ENCODE measurements at regions not wholly inside any gene's neighbourhood (a gene's known extent, or its start where the extent isn't known, plus 50 kb on each side); places are given as distances from the start of the nearest gene placed in this dataset.

GRCh38 chr7:95684037-95684436, 87.7 kb upstream of the PDK4 start:
- no peak overlapping the region for H3K4me3 ChIP-seq (ENCODE audit: low read depth, low read length, poor library complexity, severe bottlenecking)
- ChIA-PET POLR2A (interaction anchor here (0.5 kb wide), 1 partner anchor 33 kb away, joined by 3 read pairs; no protein-coding TSS in a partner anchor), CTCF (ENCODE audit: unreplicated experiment) (no interaction called here)
- H3K4me2 ChIP-seq (ENCODE audit: low read length), result no peak overlapping the region
- no peak overlapping the region for H2AFZ ChIP-seq (ENCODE audit: low read length)
- BruUV-seq (replicated peaks), result no TSS peak
- no peaks in the 10 kb centered on the region for H3K79me2 ChIP-seq (ENCODE audit: insufficient read depth, low read depth, low read length)
- H3K36me3 ChIP-seq (ENCODE audit: insufficient read depth, low read length), result no peaks in the 10 kb centered on the region
- TF ChIP-seq EZH2phosphoT487 (IDR thresholded peaks at IDR 0.05; ENCODE audit: borderline replicate concordance, low read depth, low read length) (no peak), CTCF (conservative IDR thresholded peaks at IDR 0.05; ENCODE audit: low read length) (peak; percentile 45; the same call in 1 of the 2 replicates)
- no peaks in the 10 kb centered on the region for H3K4me1 ChIP-seq (ENCODE audit: insufficient read depth, low read length, poor library complexity, severe bottlenecking)
- intact Hi-C loops (cut with micrococcal nuclease; ENCODE audit: unreplicated experiment), result no loop called here
- H3K9me3 ChIP-seq (ENCODE audit: low read length), result no peaks in the 10 kb centered on the region
- no peaks in the 10 kb centered on the region for H4K20me1 ChIP-seq (ENCODE audit: insufficient read depth, low read length)
- no peak for DNase-seq (ENCODE audit: low spot score)
- H3K27ac ChIP-seq (ENCODE audit: low read depth, low read length, poor library complexity, severe bottlenecking), result no peak overlapping the region
- H3K9me2 ChIP-seq (ENCODE audit: insufficient read depth, low read length), result no peaks in the 10 kb centered on the region

- CTCF ChIA-PET (ENCODE audit: unreplicated experiment), result no interaction called here
Measured at GRCh38 chr7:95682913-95683312, 86.6 kb upstream of the PDK4 start.

GRCh38 chr7:95676691-95677090, 80.4 kb upstream of the PDK4 start:
- no peak overlapping the region for H3K4me3 ChIP-seq (ENCODE audit: low read depth, low read length, poor library complexity, severe bottlenecking)
- POLR2A ChIA-PET, result no interaction called here
- TF ChIP-seq CTCF (conservative IDR thresholded peaks at IDR 0.05; ENCODE audit: low read length) (no peak), EZH2phosphoT487 (IDR thresholded peaks at IDR 0.05; ENCODE audit: borderline replicate concordance, low read depth, low read length) (no peak)
- no peaks in the 10 kb centered on the region for H3K9me2 ChIP-seq (ENCODE audit: insufficient read depth, low read length)
- no peaks in the 10 kb centered on the region for H3K9me3 ChIP-seq (ENCODE audit: low read length)
- H3K4me1 ChIP-seq (ENCODE audit: insufficient read depth, low read length, poor library complexity, severe bottlenecking), result no peaks in the 10 kb centered on the region
- no peaks in the 10 kb centered on the region for H3K36me3 ChIP-seq (ENCODE audit: insufficient read depth, low read length)
- no peaks in the 10 kb centered on the region for H4K20me1 ChIP-seq (ENCODE audit: insufficient read depth, low read length)
- H3K79me2 ChIP-seq (ENCODE audit: insufficient read depth, low read depth, low read length), result no peaks in the 10 kb centered on the region
- CTCF ChIA-PET (ENCODE audit: unreplicated experiment), result no interaction called here
- no peak overlapping the region for H3K27ac ChIP-seq (ENCODE audit: low read depth, low read length, poor library complexity, severe bottlenecking)
- BruUV-seq (replicated peaks), result no TSS peak
- no peak overlapping the region for H2AFZ ChIP-seq (ENCODE audit: low read length)
- intact Hi-C loops (cut with micrococcal nuclease; ENCODE audit: unreplicated experiment), result no loop called here
- DNase-seq (ENCODE audit: low spot score), result no peak
- no peak overlapping the region for H3K4me2 ChIP-seq (ENCODE audit: low read length)

More at GRCh38 chr7:95682913-95683312, 86.6 kb upstream of the PDK4 start:
- TF ChIP-seq EZH2phosphoT487 (IDR thresholded peaks at IDR 0.05; ENCODE audit: borderline replicate concordance, low read depth, low read length) (no peak), CTCF (conservative IDR thresholded peaks at IDR 0.05; ENCODE audit: low read length) (no peak)
- H3K4me1 ChIP-seq (ENCODE audit: insufficient read depth, low read length, poor library complexity, severe bottlenecking), result no peaks in the 10 kb centered on the region
- H3K4me3 ChIP-seq (ENCODE audit: low read depth, low read length, poor library complexity, severe bottlenecking), result no peak overlapping the region
- DNase-seq (ENCODE audit: low spot score), result no peak
- no peaks in the 10 kb centered on the region for H3K9me2 ChIP-seq (ENCODE audit: insufficient read depth, low read length)
- H3K27ac ChIP-seq (ENCODE audit: low read depth, low read length, poor library complexity, severe bottlenecking), result no peak overlapping the region
- POLR2A ChIA-PET, result no interaction called here
- H2AFZ ChIP-seq (ENCODE audit: low read length), result no peak overlapping the region
- no peaks in the 10 kb centered on the region for H3K79me2 ChIP-seq (ENCODE audit: insufficient read depth, low read depth, low read length)
- no peaks in the 10 kb centered on the region for H4K20me1 ChIP-seq (ENCODE audit: insufficient read depth, low read length)
- BruUV-seq (replicated peaks), result no TSS peak
- H3K36me3 ChIP-seq (ENCODE audit: insufficient read depth, low read length), result no peaks in the 10 kb centered on the region
- intact Hi-C loops (cut with micrococcal nuclease; ENCODE audit: unreplicated experiment), result no loop called here
- no peak overlapping the region for H3K4me2 ChIP-seq (ENCODE audit: low read length)
- H3K9me3 ChIP-seq (ENCODE audit: low read length), result no peaks in the 10 kb centered on the region

Measured in OCI-LY7 (cell line).